HepG2 (cell line): ENCODE measurements at regions not wholly inside any gene's neighbourhood (a gene's known extent, or its start where the extent isn't known, plus 50 kb on each side); places are given as distances from the start of the nearest gene placed in this dataset.

Experiments
- ATAC-seq: fragments of 200-7000 bp; cut with Tn5 transposase; 3 replicates; pipeline ENCODE4 v1.9.1; 2020; ENCODE audit warnings: mild to moderate bottlenecking, moderate library complexity
- BruUV-seq: library from RNA; stranded (reverse); fragments of 400-500 nt; replicated peaks from 2 replicates; lab custom pipeline; 2021; lab: Mats Ljungman, UMichigan
- CTCF ChIA-PET: fragments of 300-600 bp; formaldehyde crosslinking; extraction: SDS; loops from one replicate; lab custom pipeline; 2021; ENCODE audit warnings: low total read pairs, inconsistent platforms, low intra/inter-chr PET ratio; lab: Yijun Ruan, JAX
- POLR2A ChIA-PET: fragments of 350-600 bp; sonication (Branson Sonifier 250); formaldehyde crosslinking; loops from one replicate; lab custom pipeline; 2020; ENCODE audit warnings: antibody characterized with exemption, inconsistent platforms; lab: Yijun Ruan, JAX
- DNase-seq: peaks from one replicate; pipeline ENCODE4 v3.0.0-alpha.2; 2015; ENCODE audit warnings: low spot score
- FAIRE-seq: peaks from 3 replicates; lab custom pipeline; 2011; peaks lifted over from hg19 to GRCh38; lab: Jason Lieb, UNC
- H2AFZ ChIP-seq: one replicate; pipeline ENCODE4 v1.6.1; 2011; ENCODE audit warnings: low read length, inconsistent platforms
- H3K27ac ChIP-seq: fragments of 300-600 bp; 3 replicates; pipeline ENCODE4 v1.8.0; 2011; ENCODE audit warnings: mixed run types, mild to moderate bottlenecking, mixed read lengths, low read length, inconsistent platforms; ENCODE audit not compliant: insufficient read depth; ENCODE audit errors: extremely low read length
- H3K27me3 ChIP-seq, 2 experiments: fragments of 200-600 bp in 1 of 2; 2 replicates in 1 of 2; 3 replicates in 1 of 2; pipeline versions ENCODE4 v1.6.0 to v1.8.0; 2011; ENCODE audit warnings: low read length in 2 of 2, mild to moderate bottlenecking in 2 of 2, moderate library complexity in 2 of 2, inconsistent platforms in 1 of 2; ENCODE audit not compliant: insufficient read depth in 2 of 2, control insufficient read depth in 1 of 2
- H3K36me3 ChIP-seq, 2 experiments: fragments of 200-600 bp in 1 of 2; replicated peaks in 1 of 2; 2 replicates in 1 of 2; 3 replicates in 1 of 2; pipeline versions ENCODE4 v1.5.1 to v1.8.0; 2011; ENCODE audit warnings: low read length in 2 of 2, inconsistent platforms in 1 of 2; ENCODE audit not compliant: insufficient read depth in 2 of 2, control insufficient read depth in 1 of 2
- H3K4me1 ChIP-seq: 2 replicates; pipeline ENCODE4 v1.5.1; 2012; ENCODE audit warnings: low read length, inconsistent platforms; ENCODE audit not compliant: insufficient read depth
- H3K4me2 ChIP-seq: 2 replicates; pipeline ENCODE4 v1.6.0; 2011; ENCODE audit warnings: low read depth, low read length, inconsistent platforms
- H3K4me3 ChIP-seq, 3 experiments: fragments of 200-600 bp in 1 of 3; sonication (generic), shearing (Covaris generic) in 1 of 3; replicated peaks in 1 of 3; 2 replicates each; pipeline ENCODE4 v1.5.1; 2011 to 2016; ENCODE audit warnings: low read length in 3 of 3, inconsistent platforms in 2 of 3, low read depth in 2 of 3, mild to moderate bottlenecking in 2 of 3, control low read depth in 1 of 3, mixed read lengths in 1 of 3; ENCODE audit not compliant: insufficient read depth in 1 of 3
- H3K79me2 ChIP-seq: one replicate; pipeline ENCODE4 v1.6.1; 2011; ENCODE audit warnings: low read length, inconsistent platforms; ENCODE audit not compliant: insufficient read depth
- H3K9ac ChIP-seq: 2 replicates; pipeline ENCODE4 v1.6.0; 2011; ENCODE audit warnings: mild to moderate bottlenecking, low read depth, low read length, inconsistent platforms; ENCODE audit not compliant: insufficient read depth
- H3K9me3 ChIP-seq: 2 replicates; pipeline ENCODE4 v1.5.1; 2012; ENCODE audit warnings: mild to moderate bottlenecking, low read length
- H4K20me1 ChIP-seq: 2 replicates; pipeline ENCODE4 v1.6.0; 2011; ENCODE audit warnings: inconsistent platforms, mild to moderate bottlenecking, low read length, moderate library complexity; ENCODE audit not compliant: insufficient read depth
- CEBPG ChIP-seq: IDR thresholded peaks from 2 replicates; pipeline ENCODE4 v1.6.1; 2016
- HOXA7 ChIP-seq: sonication (generic); formaldehyde crosslinking; IDR thresholded peaks from 2 replicates; pipeline ENCODE4 v1.8.1; 2022; ENCODE audit warnings: mild to moderate bottlenecking, missing genetic modification reagents, moderate library complexity
- NFRKB ChIP-seq: fragments of 450-650 bp; IDR thresholded peaks from 2 replicates; pipeline ENCODE4 v1.6.1; 2017
- RAD21 ChIP-seq: fragments of 450-650 bp; formaldehyde crosslinking; IDR thresholded peaks from 2 replicates; pipeline ENCODE4 v1.5.0; 2020; ENCODE audit warnings: mild to moderate bottlenecking
- SAFB2 ChIP-seq: sonication (generic); formaldehyde crosslinking; IDR thresholded peaks from 2 replicates; pipeline ENCODE4 v1.5.1; 2020; ENCODE audit warnings: missing genetic modification reagents, low read depth, mild to moderate bottlenecking, borderline replicate concordance
- ZNF841 ChIP-seq: sonication (generic); formaldehyde crosslinking; IDR thresholded peaks from 2 replicates; pipeline ENCODE4 v1.8.1; 2023; ENCODE audit warnings: missing genetic modification reagents, borderline replicate concordance
- ZNF878 ChIP-seq: sonication (generic); formaldehyde crosslinking; IDR thresholded peaks from 2 replicates; pipeline ENCODE4 v1.8.1; 2023; ENCODE audit warnings: mild to moderate bottlenecking, missing genetic modification reagents, moderate library complexity
- ZSCAN9 ChIP-seq: IDR thresholded peaks from 2 replicates; pipeline ENCODE4 v1.6.1; 2016; ENCODE audit warnings: borderline replicate concordance
- WGBS: methylation state at CpG from one replicate; pipeline ENCODE4 v1.1.6; 2017; ENCODE audit warnings: low lambda C conversion rate; 5-methylcytosine and 5-hydroxymethylcytosine counted together
- in situ Hi-C: cut with HindIII; loops from 2 replicates; pipeline ENCODE4 v1.10.0; 2017; ENCODE audit warnings: low pct_unique_long_range_greater_than_20kb; ENCODE audit not compliant: extremely low pct_ligation_motif_present
- intact Hi-C: fragments of 100-400 bp; cut with micrococcal nuclease; formaldehyde crosslinking; loops from one replicate; pipeline ENCODE4 v1.10.0; 2022; ENCODE audit not compliant: unreplicated experiment
- TF ChIP-seq, protein P1 (sequence below): sonication (generic); formaldehyde crosslinking; IDR thresholded peaks from 2 replicates; pipeline ENCODE4 v1.5.1; 2020; ENCODE audit warnings: mild to moderate bottlenecking, missing genetic modification reagents, borderline replicate concordance
- TF ChIP-seq, protein P2 (sequence below): sonication (generic); formaldehyde crosslinking; IDR thresholded peaks from 2 replicates; pipeline ENCODE4 v1.9.0; 2021; ENCODE audit warnings: missing genetic modification reagents, mild to moderate bottlenecking, borderline replicate concordance
- TF ChIP-seq, protein P3 (sequence below), 2 experiments: sonication (generic) in 1 of 2; formaldehyde crosslinking in 1 of 2; IDR thresholded peaks; 2 replicates each; pipeline versions ENCODE4 v1.4.0 to v1.6.1; 2018 to 2020; ENCODE audit warnings: missing genetic modification reagents in 2 of 2, borderline replicate concordance in 1 of 2, low read depth in 1 of 2, mild to moderate bottlenecking in 1 of 2, missing biosample characterization in 1 of 2

DNA sequence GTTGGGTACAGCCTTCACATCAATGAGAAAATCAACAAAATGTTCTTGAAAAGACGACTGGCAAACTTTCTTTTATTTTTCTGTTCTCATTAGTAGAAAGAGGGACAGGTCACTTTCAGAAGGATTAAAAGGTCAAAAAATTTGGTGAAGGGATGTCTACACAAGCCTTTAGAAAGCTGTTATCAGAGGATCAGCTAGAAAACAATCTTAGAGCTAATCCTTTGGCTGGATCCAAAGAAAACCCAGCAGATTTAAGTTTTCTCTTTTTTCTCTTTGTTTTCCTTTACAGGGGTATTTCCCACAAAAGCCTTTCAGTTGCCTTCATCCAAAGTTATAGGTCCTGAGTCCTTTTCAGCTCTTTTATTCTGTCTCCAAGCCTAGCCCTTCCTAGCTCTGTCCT is 57.3 kb upstream of the EDN1 start (continued):
- TF ChIP-seq, protein P1, sequence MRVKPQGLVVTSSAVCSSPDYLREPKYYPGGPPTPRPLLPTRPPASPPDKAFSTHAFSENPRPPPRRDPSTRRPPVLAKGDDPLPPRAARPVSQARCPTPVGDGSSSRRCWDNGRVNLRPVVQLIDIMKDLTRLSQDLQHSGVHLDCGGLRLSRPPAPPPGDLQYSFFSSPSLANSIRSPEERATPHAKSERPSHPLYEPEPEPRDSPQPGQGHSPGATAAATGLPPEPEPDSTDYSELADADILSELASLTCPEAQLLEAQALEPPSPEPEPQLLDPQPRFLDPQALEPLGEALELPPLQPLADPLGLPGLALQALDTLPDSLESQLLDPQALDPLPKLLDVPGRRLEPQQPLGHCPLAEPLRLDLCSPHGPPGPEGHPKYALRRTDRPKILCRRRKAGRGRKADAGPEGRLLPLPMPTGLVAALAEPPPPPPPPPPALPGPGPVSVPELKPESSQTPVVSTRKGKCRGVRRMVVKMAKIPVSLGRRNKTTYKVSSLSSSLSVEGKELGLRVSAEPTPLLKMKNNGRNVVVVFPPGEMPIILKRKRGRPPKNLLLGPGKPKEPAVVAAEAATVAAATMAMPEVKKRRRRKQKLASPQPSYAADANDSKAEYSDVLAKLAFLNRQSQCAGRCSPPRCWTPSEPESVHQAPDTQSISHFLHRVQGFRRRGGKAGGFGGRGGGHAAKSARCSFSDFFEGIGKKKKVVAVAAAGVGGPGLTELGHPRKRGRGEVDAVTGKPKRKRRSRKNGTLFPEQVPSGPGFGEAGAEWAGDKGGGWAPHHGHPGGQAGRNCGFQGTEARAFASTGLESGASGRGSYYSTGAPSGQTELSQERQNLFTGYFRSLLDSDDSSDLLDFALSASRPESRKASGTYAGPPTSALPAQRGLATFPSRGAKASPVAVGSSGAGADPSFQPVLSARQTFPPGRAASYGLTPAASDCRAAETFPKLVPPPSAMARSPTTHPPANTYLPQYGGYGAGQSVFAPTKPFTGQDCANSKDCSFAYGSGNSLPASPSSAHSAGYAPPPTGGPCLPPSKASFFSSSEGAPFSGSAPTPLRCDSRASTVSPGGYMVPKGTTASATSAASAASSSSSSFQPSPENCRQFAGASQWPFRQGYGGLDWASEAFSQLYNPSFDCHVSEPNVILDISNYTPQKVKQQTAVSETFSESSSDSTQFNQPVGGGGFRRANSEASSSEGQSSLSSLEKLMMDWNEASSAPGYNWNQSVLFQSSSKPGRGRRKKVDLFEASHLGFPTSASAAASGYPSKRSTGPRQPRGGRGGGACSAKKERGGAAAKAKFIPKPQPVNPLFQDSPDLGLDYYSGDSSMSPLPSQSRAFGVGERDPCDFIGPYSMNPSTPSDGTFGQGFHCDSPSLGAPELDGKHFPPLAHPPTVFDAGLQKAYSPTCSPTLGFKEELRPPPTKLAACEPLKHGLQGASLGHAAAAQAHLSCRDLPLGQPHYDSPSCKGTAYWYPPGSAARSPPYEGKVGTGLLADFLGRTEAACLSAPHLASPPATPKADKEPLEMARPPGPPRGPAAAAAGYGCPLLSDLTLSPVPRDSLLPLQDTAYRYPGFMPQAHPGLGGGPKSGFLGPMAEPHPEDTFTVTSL (CRISPR knock-in tag), result no peak
- TF ChIP-seq ZNF841 (CRISPR knock-in tag) (no peak), NFRKB (no peak), HOXA7 (CRISPR knock-in tag) (no peak), ZSCAN9 (no peak), ZNF878 (no peak)

DNA sequence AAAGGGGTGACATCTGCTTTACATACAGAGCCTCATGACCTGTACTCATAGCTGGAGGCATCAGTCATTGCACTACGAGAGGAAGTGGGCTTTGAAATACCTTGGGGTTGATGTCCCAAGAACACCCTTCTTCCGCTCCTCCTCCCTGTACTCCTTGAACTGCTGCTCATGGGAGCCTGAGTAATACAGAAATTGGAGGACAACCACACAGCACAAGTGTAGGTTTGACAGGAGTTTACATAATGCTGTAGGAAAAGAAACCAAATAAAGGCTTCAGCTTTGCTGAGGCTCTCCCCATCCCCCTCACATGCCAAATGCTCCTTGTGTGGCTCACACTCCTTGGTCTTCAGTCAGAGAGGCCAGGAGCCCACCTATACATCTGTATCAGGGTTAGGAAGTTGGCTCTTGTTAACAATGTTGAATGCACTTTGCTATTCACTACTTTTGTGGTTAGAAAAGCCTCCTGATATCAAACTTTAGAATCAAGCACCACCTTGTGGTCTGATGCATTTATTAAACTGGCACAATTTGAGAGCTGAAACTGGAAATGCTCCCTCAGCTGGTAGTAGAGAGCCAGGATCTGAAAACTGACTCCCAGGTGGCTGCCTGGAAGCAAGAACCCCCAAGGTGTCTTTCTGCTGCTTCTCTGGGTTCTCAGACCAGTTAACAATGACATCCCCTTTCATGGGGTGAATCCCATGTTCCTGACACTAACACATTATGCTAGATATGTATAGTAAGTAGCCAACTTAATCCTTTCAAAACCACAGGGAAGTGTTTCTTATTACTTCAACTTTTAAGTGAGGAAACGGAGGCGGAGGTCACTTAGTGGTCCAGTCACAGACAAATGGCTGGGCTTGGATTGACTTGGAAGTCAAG is 56.2 kb upstream of the EDN1 start:
- DNase-seq (peak; percentile 67), FAIRE-seq (peak; percentile 91), ATAC-seq (peak; percentile 81)
- Histone ChIP-seq H3K4me2 (0 out of 2 replicates have a peak overlapping the region, but pooled peaks have one; percentile 19), H2AFZ (no peak overlapping the region), H3K4me1 (peaks cover 27% of the 10 kb centered on the region), H3K4me3 (no peak overlapping the region), H4K20me1 (no peaks in the 10 kb centered on the region), H3K79me2 (no peaks in the 10 kb centered on the region), H3K9ac (no peak overlapping the region), H3K9me3 (no peaks in the 10 kb centered on the region), H3K27ac (no peak overlapping the region), H3K27me3 (no peaks in the 10 kb centered on the region), H3K36me3 (no peaks in the 10 kb centered on the region)
- ChIA-PET CTCF (interaction anchor here (0.8 to 1.8 kb wide), 6 partner anchors 81 to 648 kb away, joined by 3 to 8 read pairs (median 5); no protein-coding TSS in a partner anchor), POLR2A (no interaction called here)
- 60% methylated on average over 4 of the region's 4 CpGs for WGBS
- intact Hi-C loops, result loop anchor here (1.0 to 5.0 kb wide), 5 partner anchors 83 to 647 kb away; no protein-coding TSS in a partner anchor
- in situ Hi-C loops, result loop anchor here (5.0 to 10.0 kb wide), 3 partner anchors 87 to 649 kb away; no protein-coding TSS in a partner anchor
- no TSS peak for BruUV-seq
- no peak for TF ChIP-seq SAFB2 (CRISPR knock-in tag)
- TF ChIP-seq, protein P2, sequence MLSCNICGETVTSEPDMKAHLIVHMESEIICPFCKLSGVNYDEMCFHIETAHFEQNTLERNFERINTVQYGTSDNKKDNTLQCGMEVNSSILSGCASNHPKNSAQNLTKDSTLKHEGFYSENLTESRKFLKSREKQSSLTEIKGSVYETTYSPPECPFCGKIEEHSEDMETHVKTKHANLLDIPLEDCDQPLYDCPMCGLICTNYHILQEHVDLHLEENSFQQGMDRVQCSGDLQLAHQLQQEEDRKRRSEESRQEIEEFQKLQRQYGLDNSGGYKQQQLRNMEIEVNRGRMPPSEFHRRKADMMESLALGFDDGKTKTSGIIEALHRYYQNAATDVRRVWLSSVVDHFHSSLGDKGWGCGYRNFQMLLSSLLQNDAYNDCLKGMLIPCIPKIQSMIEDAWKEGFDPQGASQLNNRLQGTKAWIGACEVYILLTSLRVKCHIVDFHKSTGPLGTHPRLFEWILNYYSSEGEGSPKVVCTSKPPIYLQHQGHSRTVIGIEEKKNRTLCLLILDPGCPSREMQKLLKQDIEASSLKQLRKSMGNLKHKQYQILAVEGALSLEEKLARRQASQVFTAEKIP (CRISPR knock-in tag), result no peak
- TF ChIP-seq RAD21, result peak; percentile 78
- TF ChIP-seq, protein P3, sequence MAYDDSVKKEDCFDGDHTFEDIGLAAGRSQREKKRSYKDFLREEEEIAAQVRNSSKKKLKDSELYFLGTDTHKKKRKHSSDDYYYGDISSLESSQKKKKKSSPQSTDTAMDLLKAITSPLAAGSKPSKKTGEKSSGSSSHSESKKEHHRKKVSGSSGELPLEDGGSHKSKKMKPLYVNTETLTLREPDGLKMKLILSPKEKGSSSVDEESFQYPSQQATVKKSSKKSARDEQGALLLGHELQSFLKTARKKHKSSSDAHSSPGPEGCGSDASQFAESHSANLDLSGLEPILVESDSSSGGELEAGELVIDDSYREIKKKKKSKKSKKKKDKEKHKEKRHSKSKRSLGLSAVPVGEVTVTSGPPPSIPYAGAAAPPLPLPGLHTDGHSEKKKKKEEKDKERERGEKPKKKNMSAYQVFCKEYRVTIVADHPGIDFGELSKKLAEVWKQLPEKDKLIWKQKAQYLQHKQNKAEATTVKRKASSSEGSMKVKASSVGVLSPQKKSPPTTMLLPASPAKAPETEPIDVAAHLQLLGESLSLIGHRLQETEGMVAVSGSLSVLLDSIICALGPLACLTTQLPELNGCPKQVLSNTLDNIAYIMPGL (CRISPR knock-in tag; IDR thresholded peaks at IDR 0.05; ENCODE audit: borderline replicate concordance in 1 of 2, low read depth in 1 of 2), result 0 out of 4 replicates have a peak, but pooled peaks of 1 of the 2 experiments have one; percentile 19
- 0 out of 2 replicates have a peak, but pooled peaks have one; percentile 5 for TF ChIP-seq CEBPG (CRISPR knock-in tag)
